ENCODE measurements at regions not wholly inside any gene's neighbourhood (a gene's known extent, or its start where the extent isn't known, plus 50 kb on each side); places are given as distances from the start of the nearest gene placed in this dataset.

DNA sequence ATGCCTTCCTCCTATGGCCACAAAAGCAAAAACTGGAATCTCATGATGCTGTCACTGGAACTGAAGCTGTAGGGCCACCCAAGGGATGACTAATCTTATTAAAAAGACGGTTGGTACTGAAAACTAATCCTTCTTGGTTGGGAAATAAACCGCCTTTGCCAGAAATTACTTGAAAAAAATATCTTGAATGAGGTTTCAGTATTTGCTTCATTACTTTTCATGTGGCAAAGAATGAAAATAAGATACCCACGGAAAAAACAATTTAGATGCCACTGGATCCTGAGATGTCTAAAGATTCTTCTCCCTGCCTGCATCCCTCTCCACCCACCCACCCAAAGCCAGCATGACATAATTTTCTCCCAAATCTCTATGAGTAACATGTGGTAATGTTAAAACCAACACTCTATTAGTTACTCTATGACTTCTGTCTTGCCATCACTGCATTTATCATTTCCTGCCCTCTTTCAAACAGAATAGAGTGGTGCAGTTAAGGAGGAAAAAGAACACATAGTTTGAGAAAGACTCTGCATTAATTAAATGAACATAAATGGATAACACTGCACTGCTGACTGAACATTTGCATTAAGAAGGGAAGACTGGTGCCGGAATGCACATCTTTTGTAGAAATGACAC is 111.8 kb upstream of the DPH6 start:
- DNase-seq (ENCODE audit: low read depth in 1 of 2, low spot score in 1 of 2), result no peak

DNA sequence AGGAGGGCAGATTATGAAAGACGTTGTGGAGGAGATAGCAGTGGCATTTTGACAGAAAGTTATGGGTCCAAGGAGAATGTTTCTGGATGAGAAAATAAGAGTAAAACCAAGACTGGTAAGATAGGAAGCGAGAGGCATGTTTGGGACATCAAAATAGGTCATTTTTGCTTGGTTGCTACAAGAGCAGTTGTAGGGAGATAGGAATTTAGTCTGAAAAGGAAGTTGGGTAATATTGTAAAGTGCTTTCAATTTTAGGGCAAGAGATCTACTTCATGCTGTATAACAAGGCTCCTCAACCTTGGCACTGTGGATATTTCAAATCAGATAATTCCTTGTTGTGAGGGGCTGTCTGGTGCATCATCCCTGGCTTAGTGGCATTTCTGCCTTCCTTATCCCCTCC is 118.0 kb upstream of the DPH6 start:
- no peak for DNase-seq (ENCODE audit: low read depth in 1 of 2, low spot score in 1 of 2)

DNA sequence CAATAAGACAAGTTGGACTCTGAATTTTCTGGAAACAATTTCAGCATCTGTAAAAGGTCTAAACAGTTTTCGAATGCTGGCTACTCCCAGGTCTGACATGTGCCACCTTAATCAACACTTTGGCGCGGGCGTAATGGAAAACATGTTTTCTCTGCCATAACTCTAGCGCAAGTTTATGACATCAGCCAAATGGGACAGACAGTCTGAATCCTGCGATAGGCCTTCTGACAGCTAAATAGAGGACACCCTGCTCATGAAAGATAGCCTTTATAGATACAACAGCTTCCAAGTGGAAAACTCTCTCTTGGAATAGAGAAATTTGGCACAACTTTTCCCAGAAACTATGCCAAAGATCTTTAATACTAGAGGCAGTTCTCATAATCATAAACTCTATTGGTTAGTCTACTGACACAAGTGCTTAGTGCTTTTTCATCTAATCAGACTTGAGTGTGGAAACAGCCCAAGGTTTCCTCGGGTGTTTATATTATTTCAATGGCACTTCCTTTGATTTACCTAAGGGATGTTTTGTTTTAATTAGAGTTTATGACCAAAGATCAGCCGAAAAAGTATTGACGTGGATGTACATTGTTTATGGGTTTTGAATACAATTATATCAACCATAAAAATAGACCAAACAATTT is 120.1 kb upstream of the DPH6 start:
- DNase-seq (ENCODE audit: low read depth in 1 of 2, low spot score in 1 of 2), result no peak

DNA sequence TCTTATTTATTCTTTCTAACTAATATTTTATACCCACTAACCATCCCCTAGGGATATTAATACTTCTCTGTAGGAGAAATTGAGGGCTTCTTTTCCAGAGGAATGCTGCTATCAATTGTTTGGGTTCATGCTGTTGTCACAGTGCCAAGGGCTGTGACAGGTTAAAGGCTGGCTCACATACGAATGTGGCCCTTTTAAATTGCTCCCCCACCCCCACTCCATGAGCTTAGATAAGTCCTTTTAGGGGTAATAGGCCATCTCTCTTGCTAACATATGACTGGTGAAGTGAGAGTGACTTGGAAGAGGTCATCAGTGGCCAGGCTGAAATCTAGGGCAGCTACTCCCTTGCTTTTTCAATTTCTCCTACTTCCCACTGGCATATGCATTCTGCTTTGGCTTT is 121.9 kb upstream of the DPH6 start:
- DNase-seq (ENCODE audit: low read depth in 1 of 2, low spot score in 1 of 2), result no peak

DNA sequence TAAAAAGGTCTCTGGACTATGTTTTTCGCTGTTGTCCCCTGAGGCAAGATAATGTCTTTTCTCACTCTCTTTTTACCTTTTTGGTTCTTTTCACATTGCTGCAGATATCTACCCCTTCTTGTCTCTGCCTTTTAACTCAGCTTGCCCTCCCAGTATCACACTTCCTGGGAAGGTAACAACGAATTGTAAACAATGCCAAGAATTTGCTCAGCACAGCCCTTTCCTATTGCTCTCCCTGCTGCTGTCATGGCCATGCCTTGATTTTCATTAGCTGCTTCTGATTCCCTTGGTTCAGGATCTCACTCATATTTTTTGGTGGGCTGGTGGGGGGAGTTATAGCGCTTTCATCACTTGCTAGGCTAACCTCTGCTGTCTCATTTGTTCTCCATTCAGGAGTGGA is 123.1 kb upstream of the DPH6 start:
- DNase-seq (ENCODE audit: low read depth in 1 of 2, low spot score in 1 of 2), result no peak

DNA sequence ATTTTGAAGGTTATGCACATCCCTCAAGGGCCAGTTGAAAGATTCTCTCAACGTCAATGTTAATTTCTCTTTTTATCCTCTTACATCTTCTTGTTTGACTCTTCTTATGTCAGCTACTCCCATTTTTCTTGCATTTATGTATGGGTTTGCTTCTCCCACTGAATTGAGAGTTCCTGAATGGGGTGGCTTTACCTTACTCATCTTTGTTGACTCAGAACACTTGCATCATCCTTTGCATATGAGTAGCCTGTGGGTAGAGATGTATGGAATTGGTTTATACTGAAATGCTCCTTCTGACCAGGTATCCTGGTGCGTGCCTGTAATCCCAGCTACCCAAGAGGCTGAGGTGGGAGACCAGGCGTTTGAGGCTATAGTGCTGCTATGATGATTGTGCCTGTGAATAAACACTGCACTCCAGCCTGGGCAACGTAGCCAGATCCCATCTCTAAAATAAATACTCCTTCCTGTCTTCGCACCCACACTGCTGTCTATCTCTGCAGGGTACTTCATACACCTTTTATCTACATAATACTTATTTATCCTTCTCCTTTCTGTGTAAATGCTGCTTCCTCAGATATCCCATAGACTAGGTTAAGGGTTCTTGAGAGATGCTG is 123.6 kb upstream of the DPH6 start:
- DNase-seq (ENCODE audit: low read depth in 1 of 2, low spot score in 1 of 2), result no peak

DNA sequence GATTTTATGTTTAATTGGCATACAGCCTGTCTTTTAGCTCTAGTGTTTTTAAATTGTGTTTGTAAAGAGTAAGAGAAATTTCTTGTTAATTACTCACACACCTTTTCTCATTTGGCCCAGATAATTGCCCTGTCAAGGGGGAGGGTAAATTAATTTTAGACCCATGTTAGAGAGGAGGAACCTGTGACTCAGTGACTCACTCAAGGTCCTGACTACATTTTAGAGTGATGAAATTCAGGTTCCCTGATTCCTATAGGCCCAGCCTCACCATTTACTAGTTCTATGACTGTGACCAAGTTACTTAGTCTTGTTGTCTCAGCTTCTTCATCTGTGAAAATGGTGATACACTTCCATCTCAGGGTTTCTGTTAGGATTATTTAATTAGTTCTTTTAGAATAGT is 125.2 kb upstream of the DPH6 start:
- no peak for DNase-seq (ENCODE audit: low read depth in 1 of 2, low spot score in 1 of 2)

DNA sequence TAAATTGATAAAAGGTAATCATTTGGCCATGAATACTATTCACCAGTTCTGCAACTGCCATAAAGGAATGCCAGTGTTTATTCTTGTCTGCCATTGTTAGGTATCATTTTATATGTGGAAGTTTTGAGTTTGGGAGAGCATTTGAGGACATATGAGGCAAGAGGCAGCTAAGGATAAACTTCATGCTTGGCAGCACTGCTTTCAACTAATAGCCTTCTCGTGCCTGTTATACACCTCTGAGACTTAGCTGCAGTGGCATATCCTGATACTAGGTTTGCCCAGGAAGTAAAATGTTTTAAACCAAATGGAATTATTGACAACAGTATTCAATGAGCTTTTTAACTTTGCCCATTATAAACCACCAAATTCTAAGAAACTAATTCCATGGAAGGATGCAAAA is 126.0 kb upstream of the DPH6 start:
- no peak for DNase-seq (ENCODE audit: low read depth in 1 of 2, low spot score in 1 of 2)

DNA sequence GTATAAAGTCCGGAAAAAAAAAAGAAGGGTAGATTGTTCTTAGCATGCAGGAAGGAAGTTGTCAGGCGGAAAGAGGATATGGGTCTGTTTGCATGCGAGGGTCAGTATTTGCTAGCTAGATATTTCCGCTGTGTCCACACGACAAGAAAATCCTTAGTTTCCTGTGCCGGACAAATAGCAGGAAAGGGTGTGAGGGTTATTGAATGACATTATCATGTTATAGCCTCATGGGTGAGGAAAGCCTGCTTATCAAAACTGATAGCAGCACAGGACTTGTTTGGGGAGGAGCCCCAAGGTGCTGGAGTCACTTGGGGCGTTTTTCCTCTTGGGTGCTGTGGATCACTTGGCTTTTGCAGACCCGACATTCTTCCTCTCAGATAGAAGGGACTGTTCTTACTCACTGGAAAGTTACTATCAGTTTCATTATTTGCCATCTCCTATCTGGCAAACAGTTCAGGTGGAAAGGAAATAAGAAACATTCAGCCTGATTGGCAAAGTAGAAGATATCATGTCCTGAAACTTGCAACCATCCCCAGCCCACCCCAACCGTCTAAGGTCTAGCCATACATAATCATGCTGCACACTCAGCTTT is 127.2 kb upstream of the DPH6 start:
- no peak for DNase-seq (ENCODE audit: low read depth in 1 of 2, low spot score in 1 of 2)

DNA sequence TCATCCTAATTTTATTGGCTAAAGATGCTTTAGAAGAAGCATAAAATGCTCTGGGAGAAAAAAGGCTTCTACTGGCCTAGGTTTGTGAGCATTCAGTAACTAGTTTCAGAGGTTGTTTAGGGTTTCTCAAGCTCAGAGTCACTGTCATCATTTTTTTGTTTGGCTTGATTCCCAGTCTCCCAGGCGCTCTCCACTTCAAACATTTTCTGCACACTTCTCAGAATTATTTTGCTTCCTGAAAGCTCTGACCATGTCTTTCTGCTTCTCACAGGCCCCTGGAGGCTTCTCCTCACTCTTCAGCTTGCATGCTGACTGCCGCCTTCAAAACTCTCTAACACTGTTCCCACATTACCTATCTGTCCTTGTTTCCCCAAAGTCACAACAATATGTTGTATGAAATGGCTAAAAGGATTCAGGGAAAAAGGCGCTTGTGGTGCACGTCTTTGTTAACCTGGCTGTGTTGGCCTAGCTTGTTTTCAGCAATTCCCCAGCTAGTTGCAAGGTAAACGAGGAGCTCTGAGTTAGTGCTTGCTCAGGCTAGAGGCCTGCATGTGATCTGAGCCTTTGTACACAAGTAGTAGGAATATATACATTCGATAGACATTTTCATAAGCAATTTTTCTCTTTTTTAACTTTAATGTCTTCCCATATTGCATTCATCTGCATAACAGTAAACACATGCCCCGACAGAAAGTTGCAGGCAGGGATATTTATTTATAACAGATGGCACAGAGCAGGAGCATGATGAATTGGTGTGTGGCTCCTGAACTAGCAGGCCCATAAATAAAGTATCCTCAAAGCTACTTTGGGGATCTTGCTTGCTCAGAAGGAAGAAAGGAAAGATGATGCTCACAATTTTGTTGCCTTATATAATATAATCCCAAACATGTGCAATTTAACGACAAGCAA is 129.2 kb upstream of the DPH6 start:
- no peak for DNase-seq (ENCODE audit: low read depth in 1 of 2, low spot score in 1 of 2)

DNA sequence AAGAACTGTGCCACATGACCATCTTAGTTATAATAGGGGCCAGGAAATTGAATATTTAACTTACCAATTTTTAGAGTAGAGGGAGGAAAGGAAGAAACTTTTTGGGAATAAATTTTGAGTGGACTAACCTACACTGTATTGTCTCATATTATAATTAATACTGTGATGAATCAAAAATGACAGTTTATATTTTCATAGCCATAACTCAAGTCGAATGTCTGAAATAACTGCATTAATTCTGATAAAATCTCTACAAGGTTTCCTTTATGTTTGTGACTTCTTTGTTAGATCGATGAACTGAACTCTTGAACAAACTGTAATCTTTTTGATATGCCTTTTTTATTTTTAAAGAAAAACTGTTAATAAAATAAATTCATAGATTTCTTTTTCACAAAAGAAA is 132.8 kb upstream of the DPH6 start:
- DNase-seq (ENCODE audit: low read depth in 1 of 2, low spot score in 1 of 2), result no peak

DNA sequence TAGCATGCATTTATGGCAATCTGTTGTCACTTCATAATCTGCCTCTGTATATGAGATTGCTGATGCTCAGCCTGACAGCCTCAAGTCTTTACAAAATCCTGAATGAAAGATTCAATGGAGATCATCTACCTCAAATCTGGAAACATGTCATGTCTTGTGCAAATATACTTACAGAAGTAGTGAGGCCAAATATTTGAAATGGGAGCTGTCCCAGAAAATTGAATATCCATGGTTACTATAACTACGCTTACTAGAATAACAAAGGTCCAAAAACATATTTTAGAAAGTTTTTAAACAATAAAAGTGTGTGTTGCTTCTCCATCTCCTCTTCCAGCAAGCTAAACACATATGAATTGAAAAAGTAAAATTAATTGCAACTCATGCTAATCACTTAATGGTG is 133.2 kb upstream of the DPH6 start:
- DNase-seq (ENCODE audit: low read depth in 1 of 2, low spot score in 1 of 2), result no peak

DNA sequence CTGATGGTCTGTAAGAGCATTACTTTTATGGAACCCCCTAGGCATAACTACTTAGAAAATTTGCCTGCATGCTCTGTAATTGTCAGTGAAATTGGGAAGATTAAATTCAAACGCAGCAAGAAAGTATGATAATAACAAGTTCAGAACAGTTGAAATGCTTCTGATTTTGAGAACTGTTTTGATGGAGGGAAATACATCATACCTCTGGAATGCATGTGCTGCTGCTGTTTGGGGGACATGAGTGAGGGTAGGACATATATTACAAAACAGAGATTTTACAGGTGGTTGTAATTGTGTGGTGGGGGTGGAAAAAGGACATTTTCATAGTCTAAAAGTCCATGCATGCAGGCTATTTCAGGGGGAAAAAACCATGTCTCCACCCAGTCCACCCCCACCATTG is 135.0 kb upstream of the DPH6 start:
- no peak for DNase-seq (ENCODE audit: low read depth in 1 of 2, low spot score in 1 of 2)

DNA sequence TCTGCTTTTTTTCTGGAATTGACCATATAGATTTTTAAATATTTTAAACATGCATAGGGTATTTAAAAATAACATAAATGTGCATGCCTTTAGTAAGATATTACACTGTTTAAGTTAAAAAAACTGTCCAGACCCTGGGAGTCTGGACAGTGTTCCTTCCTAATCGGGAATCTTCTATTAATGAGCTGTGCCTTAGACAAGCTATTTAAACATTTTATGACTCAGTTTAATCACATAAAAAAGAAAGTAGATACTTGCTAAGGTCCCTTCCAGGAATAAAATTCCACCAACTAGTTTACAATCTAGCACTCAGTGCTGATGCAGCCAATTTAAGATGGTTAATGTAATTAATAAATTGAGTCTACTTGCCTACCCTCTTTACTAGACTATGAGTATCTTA is 140.4 kb upstream of the DPH6 start:
- no peak for DNase-seq (ENCODE audit: low read depth in 1 of 2, low spot score in 1 of 2)

DNA sequence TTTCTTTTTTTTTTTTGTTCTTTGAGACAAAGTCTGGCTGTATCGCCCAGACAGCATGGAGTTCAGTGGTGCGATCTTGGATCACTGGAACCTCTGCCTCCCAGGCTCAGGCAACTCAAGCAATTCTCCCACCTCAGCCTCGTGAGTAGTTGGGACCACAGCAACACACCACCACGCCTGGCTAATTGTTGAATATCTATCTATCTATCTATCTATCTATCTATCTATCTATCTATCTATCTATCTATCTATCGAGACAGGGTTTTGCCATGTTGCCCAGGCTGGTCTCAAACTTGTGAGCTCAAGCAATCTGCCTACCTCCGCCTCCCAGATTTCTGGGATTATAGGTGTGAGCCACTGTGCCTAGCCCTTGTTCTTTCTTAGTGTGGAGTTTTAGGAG is 143.3 kb upstream of the DPH6 start:
- no peak for DNase-seq (ENCODE audit: low read depth in 1 of 2, low spot score in 1 of 2)

DNA sequence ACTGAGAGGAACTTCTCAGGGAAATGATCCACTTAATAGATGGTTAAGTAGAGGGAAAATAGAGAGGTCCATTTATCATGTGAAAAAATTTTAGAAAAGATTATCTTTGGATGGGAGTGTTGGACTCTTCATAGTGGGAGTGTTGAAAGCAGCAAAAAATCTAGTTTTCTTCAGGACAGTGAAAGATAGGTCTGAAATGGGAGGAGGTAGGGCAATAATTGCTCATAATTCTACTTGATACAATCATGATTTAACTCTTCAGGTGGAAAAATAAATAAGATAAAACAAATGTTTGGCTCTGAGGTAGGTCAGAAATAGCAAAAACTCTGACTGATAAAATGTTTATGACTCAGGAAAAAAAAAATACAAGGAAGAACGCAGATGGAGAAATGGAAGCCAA is 144.1 kb upstream of the DPH6 start:
- DNase-seq (ENCODE audit: low read depth in 1 of 2, low spot score in 1 of 2), result no peak

DNA sequence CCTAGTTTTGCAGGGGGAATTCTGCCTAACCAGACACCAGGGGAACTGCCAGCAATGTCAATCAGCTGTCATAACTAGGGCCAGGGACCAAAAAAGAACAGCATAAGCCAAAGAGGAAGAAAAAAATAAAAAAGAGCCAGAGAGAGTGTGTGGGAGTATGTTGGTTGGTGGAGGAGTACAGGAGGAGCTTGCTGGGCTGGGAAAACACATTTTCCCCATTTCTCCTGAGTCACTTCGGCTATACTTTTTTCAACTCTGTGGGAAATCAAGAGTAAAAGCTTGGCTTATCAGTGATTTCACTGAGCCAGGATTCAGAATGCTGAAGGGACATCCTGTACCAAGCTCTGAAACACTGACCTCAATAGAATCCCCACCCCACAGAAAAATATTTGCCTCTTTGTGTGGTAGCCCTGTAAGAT is 144.7 kb upstream of the DPH6 start:
- DNase-seq (ENCODE audit: low read depth in 1 of 2, low spot score in 1 of 2), result no peak

DNA sequence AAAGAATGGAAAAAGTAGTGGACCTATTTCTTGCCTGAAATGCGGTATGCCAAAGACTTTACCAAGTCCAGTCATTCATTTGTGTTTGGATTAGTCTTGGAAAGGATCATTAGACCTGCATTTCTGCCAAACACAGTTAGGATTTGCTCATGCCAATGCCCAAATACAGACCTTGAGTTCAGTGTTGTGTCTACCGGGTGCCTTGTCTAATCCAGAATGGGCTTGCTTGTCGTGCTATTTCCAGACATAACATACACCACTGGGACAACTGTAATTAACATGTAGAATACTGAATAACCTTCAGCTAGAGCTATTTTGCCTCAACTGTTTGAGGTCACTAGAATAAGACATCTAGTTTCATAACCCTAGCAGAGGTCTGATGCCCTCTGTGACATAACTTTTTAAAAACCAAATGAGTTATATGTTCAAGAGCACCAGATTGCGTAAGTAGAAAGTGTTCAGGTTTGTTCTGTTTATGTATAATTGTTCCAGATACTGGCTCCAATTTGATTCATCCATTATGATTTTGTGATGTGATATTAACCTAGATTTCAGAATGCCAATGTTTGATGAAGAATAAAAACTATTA is 145.3 kb upstream of the DPH6 start:
- no peak for DNase-seq (ENCODE audit: low read depth in 1 of 2, low spot score in 1 of 2)

DNA sequence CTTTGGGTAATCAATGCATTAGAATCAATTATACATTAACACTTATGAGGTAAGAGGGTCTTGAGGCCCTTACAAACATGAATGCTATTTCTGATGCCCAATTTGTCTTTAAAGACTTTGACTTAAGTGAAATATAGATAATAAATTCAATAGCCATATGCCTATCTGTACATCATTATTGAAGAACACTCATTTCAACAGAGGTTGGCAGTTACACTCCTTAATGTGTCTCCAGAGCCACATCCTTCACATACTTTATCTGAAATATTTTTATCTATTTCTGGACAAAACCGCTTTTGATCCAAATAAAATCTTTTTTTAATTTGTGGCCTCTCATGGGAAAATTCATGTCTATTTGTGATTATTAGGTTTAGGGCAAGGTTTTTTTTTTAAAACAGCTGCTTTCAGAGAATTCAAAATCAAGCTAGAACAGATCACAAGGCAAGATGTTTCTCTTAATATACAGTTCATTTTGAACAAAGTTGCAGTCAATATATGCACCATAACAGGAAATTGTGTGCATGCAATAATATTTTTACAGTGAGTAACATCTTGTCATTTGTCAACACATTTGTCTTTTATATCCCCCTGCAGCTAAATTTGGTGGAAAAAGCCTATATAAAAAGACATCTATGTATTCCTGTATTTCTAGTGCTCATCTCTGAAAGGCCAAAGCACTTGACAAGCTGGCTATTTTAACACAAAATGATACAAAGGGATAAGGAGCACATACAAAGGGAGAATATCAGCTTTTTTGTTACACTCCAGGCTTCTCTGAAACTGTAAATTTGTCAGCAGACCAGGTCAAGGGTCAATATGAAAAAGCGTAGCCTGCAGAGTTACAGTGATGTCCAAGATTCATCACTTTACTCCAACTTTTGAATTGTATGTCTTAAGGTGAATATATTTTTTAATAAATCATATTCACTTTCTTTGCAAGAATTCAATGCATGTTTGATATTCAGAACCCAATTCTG is 146.2 kb upstream of the DPH6 start:
- no peak for DNase-seq (ENCODE audit: low read depth in 1 of 2, low spot score in 1 of 2)

DNA sequence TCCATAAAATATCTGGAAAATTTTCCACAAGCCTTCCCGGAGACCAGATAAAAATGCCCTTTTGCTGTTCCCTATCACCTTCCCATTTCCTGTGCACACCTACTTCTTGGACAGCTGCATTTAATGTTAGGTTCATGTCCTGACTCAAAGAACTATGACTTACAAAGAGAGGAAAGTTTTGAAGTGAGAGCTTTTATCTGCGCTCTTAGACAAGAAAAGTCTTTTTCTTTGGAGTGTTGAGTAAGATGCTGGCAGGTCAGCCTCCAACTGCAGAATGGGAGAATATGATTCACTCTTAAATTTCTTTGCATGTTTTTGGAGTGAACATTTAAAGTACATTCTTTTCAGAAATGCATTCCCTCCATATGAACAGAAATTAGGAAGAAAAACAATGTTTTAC is 147.3 kb upstream of the DPH6 start:
- no peak for DNase-seq (ENCODE audit: low read depth in 1 of 2, low spot score in 1 of 2)
